ENCODE measurements at regions not wholly inside any gene's neighbourhood (a gene's known extent, or its start where the extent isn't known, plus 50 kb on each side); places are given as distances from the start of the nearest gene placed in this dataset.

DNA sequence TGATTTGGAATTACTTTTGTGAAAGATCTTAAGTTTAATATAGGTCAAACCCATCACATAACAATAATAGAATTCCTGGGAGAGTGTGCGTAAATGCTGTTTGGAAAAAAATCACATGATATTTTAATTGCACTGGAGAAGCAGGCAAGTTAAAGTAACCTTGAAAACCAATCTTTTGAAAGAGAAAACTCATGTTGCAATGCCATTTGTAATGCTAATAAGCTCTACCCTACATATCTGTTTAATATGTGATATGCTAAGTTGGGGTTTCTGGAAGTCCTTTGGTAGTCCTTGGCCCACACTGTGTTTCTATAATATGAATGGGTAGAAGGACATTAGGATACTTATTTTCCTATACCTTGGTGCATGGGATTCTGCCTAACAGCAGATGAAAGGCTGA lies 370.4 kb downstream of the DDX10 start:
- Mint-ChIP-seq H3K4me1 (no peaks in the 10 kb centered on the region), H3K9me3 (no peaks in the 10 kb centered on the region), H3K27me3 (ENCODE audit: low read depth in 2 of 2) (peaks cover 5 to 8% of the 10 kb centered on the region in 2 donors), H3K4me3 (no peak overlapping the region), H3K36me3 (no peaks in the 10 kb centered on the region), H3K27ac (no peak overlapping the region)
- Histone ChIP-seq H3K4me3 (ENCODE audit: low read length) (no peak overlapping the region), H3K36me3 (ENCODE audit: control insufficient read depth, insufficient read depth, low read length) (no peaks in the 10 kb centered on the region), H3K9me3 (ENCODE audit: control insufficient read depth, insufficient read depth, low read length) (no peaks in the 10 kb centered on the region), H3K4me1 (ENCODE audit: control insufficient read depth, insufficient read depth, low read length) (no peaks in the 10 kb centered on the region), H3K27me3 (ENCODE audit: control insufficient read depth, insufficient read depth, low read length) (no peaks in the 10 kb centered on the region), H3K27ac (ENCODE audit: low read length) (no peak overlapping the region)
- DNase-seq (no peak), ATAC-seq (no peak)
- no CpG with 5 or more reads among the region's 1 CpG for WGBS (ENCODE audit: insufficient coverage)
- no peak for TF ChIP-seq CTCF (IDR thresholded peaks at IDR 0.05)
- intact Hi-C loops (cut with micrococcal nuclease): no loop called here

- H3K4me3 Mint-ChIP-seq: no peak overlapping the region
- 63% methylated on average over 1 of the region's 2 CpGs for WGBS (ENCODE audit: insufficient coverage)
- no peak for TF ChIP-seq CTCF (IDR thresholded peaks at IDR 0.05)
These were observed 371.1 kb downstream of the DDX10 start for GRCh38 chr11:109036011-109036410.

DNA sequence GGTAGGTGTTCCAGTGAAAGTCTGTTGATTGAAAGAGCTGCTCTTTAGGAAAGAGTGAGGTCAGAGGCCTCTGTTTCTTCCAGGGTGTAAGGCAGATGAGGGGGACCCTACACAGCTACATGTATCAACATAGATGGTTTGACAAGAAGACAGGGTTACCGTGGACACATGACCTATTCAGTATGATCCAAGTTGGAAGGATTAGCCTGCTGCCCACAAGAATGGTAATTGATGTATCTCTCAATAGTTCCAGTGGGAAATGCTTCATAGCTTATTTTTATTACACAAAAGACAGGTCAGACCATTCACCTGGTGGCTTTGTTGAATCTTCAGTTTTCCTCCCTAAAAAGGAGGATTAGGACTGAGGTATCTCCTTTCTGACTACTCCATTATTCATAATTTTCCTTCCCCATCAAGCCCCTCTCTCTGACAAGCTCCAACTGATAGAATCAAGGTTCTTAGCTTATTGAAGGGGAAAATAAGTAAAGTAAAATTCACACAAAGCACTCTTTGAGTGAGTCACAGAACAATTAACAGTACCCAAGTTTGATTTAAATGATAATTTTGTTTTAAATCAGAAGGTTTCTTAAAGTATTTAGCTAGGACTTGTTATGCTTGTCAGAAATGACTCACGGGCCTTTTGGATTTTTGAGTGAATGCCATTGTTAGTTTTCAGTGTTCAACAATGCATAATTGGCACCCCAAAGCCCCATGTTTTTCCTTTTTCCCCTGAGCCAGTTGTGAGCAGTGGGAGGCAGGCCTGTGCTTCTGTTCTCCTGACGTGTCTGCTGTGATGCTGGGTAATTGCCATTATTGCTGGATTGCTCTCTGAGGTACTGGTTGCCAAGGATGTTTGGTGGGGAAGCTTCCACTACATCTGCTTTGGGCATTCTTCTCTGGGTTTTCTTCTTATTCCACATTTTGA lies 373.2 kb downstream of the DDX10 start:
- no peak for TF ChIP-seq CTCF (IDR thresholded peaks at IDR 0.05)
- 84% methylated on average over 2 of the region's 3 CpGs for WGBS (ENCODE audit: insufficient coverage)
- Mint-ChIP-seq H3K36me3 (no peaks in the 10 kb centered on the region), H3K9me3 (no peaks in the 10 kb centered on the region), H3K4me1 (no peaks in the 10 kb centered on the region), H3K27me3 (ENCODE audit: low read depth in 2 of 2) (peaks cover 8 to 14% of the 10 kb centered on the region in 2 donors), H3K4me3 (no peak overlapping the region), H3K27ac (no peak overlapping the region)
- no peak overlapping the region for H3K27ac ChIP-seq (ENCODE audit: low read length)
- H3K9me3 ChIP-seq (ENCODE audit: control insufficient read depth, insufficient read depth, low read length): no peaks in the 10 kb centered on the region
- ATAC-seq (no peak), DNase-seq (no peak)
- H3K4me3 ChIP-seq (ENCODE audit: low read length): no peak overlapping the region
- H3K4me1 ChIP-seq (ENCODE audit: control insufficient read depth, insufficient read depth, low read length): no peaks in the 10 kb centered on the region
- H3K27me3 ChIP-seq (ENCODE audit: control insufficient read depth, insufficient read depth, low read length): no peaks in the 10 kb centered on the region
- intact Hi-C loops (cut with micrococcal nuclease): no loop called here
- H3K36me3 ChIP-seq (ENCODE audit: control insufficient read depth, insufficient read depth, low read length): no peaks in the 10 kb centered on the region

More at GRCh38 chr11:109036011-109036410, 371.1 kb downstream of the DDX10 start:
- H3K27me3 Mint-ChIP-seq (ENCODE audit: low read depth in 2 of 2): peaks cover 6 to 10% of the 10 kb centered on the region in 2 donors
- Histone ChIP-seq H3K4me1 (ENCODE audit: control insufficient read depth, insufficient read depth, low read length) (no peaks in the 10 kb centered on the region), H3K27ac (ENCODE audit: low read length) (no peak overlapping the region), H3K36me3 (ENCODE audit: control insufficient read depth, insufficient read depth, low read length) (no peaks in the 10 kb centered on the region), H3K4me3 (ENCODE audit: low read length) (no peak overlapping the region), H3K9me3 (ENCODE audit: control insufficient read depth, insufficient read depth, low read length) (no peaks in the 10 kb centered on the region), H3K27me3 (ENCODE audit: control insufficient read depth, insufficient read depth, low read length) (no peaks in the 10 kb centered on the region)
- DNase-seq (no peak), ATAC-seq (no peak)
- intact Hi-C loops (cut with micrococcal nuclease): no loop called here
- no peaks in the 10 kb centered on the region for H3K4me1 Mint-ChIP-seq
- no peak overlapping the region for H3K27ac Mint-ChIP-seq
- no peaks in the 10 kb centered on the region for H3K36me3 Mint-ChIP-seq
- no peaks in the 10 kb centered on the region for H3K9me3 Mint-ChIP-seq

All from natural killer cell (primary cell).